ENCODE measurements at regions not wholly inside any gene's neighbourhood (a gene's known extent, or its start where the extent isn't known, plus 50 kb on each side); places are given as distances from the start of the nearest gene placed in this dataset.
A peak's percentile ranks its signal among the peaks of the same experiment; 100 is the strongest.

DNA sequence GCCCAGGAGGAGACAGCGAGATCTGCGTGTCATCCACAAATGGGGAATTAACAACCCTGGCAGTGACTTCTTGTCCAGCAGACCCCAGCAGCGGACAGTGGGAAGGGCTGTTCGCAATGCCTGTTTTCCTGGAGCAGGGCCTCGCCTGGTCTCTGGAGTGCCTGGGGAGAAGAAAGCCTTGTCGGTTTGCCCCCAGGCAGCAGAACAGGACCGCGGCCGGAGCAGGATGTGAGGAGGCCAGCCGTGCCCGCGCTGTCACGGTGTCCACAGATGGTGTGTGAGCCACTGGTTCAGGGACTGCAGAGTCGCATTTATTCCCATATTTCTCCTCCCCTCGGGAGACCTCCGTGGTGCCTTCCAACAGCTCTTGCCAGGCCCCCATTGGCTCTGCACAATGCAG lies 68.5 kb upstream of the GSE1 start:
- no peak for DNase-seq (ENCODE audit: low spot score)

DNA sequence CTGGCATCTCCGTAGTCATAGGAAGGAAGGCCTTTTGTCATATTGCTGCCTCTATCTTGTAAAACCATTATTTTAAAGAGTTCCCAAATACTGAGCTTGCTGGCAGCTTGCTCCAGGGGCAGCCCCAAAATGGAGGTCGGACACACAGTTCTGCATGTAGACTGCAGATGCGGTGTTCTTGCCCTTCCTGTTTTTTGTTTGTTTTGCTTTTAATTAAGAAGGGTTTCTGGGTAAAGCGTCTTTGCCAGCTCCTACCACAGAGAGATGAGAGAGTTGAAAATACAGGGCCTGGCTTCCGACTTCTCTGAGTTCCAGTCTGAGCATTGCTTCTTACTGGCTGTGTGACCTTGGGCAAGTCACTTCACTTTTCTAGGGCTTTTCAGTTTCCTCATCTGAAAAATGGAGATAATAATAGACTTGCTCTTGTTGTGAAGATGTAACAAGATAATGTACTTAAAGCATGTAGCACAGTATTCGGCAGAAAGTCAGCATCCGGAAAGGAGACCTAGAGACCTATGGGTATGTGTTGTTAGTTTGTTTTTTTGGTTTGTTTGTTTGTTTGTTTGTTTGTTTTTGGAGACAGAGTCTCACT lies 67.8 kb upstream of the GSE1 start:
- no peak for DNase-seq (ENCODE audit: low spot score)

DNA sequence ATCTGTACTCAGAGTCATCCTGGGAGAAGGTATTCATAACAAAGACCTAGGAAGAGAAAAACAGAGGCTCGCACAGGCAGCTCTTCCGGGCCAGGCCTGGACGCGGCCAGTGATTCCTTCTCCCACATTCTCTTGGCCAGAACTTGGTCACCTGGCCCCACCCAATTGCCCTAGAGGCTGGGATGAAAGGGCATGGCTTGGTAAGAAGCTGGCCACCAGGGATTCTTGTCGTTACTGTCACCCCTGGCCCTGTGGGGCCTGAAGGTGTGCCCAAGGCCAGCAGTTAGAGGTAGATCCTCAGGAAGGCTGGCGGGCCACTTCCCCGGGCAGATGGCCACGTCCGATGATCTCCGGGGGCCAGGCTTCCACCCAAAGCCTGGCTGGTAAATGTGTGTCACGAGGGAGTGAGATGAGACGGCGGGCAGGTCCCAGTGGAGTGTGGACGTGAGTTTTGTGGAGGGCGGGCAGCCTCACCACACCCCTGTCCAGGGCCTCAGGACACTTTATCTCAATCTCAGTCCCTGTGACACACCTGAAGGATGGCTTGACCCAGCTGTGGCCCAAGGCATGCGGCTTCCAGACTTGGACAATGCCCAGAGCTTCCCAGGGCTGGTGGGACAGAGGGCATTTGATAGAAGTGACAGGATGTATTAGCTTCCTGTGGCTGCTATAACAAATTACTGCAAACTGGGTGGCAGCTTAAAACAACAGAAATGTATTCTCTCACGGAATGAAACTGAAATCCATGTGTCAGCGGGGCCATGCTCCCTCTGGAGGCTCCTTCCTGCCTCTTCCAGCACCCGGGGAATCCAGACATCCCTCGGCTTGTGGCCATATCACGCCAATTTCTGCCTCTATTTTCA lies 66.3 kb upstream of the GSE1 start:
- no peak for DNase-seq (ENCODE audit: low spot score)

- no peak for DNase-seq (ENCODE audit: low spot score)
These were observed 64.7 kb upstream of the GSE1 start for GRCh38 chr16:85548375-85548774.

DNA sequence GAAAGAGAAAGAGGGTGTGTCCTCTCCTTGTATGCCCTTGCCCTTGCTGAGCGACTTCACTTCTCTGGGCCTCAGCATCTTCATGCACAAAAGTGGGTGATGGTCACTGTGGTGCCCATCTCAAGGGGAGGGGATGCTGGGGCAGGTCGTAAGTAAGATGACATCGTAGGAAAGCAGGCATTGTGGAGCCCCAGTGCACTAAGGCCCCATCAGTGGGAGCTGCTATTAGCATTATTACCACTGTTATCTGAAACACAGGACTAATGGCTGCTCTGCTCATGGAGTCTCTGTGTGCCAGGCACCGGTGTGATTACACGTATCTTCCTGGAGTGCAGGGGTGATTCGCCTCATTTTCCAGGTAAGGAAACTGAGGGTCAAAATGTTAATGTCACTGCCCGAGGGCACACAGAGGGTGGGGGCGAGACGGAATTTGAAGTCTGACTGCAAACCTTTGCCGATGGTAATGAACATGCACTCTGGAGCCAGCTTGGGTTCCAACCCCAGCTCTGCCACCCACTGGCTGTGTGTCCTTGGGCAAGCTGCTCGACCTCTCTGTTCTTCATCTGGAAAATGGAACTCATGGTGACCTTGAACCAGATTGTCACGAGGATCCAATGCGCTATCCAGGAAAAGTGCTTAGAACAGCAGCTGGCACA lies 63.2 kb upstream of the GSE1 start:
- no peak for DNase-seq (ENCODE audit: low spot score)

DNA sequence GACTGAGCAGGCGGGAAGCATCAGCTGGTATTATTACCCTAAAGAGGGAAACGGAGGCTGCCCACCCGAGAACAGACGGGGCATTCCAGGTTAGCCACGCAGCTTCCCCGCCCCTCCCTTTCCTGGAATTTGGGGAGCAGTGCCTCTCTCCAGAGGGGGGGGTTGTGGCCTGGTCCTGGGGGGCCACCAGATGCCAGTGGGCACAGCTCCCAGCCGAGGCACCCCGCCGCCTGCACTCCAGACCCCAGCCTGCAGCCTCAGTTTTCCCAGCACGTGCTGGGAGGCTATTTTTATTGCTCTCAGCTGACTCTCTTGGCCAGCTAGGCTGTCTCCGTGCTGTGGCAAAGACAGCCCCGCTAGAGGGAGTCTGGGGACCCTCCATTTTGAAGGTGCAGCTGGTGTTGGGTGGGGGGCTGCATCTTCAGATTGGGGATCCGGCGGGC lies 62.7 kb upstream of the GSE1 start:
- no peak for DNase-seq (ENCODE audit: low spot score)

- no peak for DNase-seq (ENCODE audit: low spot score)
These were observed 61.9 kb upstream of the GSE1 start for GRCh38 chr16:85550953-85551924.

GRCh38 chr16:85552980-85553435 lies 60.1 kb upstream of the GSE1 start:
- no peak for DNase-seq (ENCODE audit: low spot score)

DNA sequence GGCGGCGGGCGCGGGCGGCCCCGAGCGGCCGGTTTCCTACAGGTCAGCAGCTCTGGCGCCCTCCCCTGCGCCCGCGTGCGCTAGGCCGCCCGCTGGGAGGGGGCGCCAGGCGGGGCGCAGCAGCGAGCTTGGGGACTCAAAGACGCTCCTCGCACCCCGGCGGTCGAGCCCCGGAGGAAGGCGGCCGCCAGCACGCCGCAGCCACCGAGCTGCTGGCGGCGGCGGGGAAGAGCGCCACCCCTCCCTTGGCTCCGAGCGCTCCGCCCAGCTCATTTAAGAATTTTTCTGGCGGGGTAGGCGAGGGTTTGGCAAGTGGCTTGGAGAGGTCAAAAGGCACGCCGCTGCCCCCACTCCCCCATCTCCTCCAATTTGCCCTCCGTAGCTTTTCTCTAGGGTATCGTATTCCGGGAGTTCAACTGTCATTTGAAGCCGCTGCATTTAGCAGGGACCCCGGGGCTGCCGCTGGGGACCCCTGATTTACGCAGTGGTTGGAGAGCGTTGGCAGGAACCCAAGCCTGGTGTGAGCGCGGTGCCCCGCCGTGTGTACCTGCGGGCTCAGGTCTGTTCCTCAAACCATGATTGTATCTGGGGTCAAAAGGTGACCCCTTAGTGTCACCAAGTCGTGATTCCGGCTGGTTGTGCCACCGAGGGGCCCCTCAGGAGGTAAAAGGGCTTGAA lies 59.5 kb upstream of the GSE1 start:
- peak; percentile 66 for DNase-seq (ENCODE audit: low spot score)

DNA sequence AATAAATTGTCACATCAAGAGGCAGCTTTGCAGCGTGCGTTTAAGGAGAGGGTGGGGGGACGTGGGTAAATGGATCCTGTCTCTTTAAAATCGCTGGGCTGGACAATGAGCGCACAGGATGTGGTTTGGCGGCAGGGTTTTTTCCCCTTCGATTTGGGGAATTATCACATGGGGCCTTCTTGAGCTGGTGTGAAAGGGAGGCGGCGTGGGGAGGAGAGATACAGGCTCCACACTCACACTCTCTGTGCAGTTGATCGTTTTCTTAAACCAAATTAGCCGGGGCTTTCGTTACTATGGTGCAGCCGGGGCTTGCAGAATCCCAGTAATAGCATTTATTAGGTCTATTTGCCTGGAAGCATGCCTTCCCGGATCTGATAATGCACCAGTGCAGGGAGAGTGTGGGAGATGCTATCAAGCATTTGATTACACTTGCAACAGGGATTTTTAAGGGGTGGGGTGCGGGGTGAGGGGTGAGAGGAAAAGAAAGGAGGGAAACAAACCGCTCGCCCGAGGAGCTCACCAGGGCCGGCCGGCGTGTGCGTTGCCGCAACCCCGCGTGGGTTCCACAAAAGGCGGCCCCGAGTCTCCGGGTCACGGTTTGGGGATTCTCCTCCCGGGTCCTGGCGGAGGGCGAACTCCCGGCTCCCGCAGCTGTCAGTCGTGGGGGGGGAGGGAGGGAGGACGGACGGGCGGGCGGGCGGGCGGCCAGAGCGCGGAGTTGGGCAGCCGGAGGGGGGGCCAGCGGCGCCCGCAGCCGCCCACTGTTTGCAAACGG lies 58.8 kb upstream of the GSE1 start:
- peak; percentile 82 for DNase-seq (ENCODE audit: low spot score)

DNA sequence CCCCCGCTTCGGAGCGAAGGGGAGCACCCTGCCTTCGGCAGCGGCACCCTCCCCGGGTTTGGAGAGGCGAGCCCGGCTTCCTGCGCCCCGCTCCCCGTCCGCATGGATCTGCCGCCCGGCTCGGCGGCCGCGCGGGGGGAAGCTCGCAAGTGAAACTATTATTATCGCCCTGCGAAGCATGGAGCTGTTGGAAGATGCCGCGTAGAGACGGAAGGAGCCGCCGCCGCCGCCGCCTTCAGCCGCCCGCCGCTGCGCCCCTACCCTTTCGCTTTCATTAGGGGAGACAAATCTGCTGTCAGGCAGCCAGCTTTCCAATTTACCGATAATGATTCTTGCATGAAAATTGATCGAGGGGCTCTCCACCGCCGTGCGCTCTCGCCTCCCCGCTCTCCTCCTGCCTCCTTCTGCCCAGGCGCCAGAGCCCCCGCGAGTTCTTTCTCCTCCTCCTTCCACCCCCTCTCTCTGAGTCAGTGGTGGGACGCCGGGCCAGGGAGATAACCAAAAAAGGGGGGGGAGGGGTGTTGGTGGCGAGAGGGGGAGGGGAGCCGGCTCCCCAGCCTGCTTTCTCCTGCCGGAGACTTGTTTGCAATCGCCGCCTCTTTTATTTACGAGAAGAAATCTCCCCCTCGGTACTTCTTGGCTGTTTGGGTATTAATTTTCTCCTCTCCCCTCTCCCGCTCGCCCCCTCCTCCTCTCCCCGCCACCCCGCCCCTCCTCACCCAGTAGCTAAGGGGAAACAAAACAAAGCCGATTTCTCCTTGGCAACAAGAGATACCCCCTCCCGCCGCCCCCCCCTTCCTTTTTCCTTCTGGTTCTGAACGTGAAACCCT lies 58.0 kb upstream of the GSE1 start:
- peak; percentile 84 for DNase-seq (ENCODE audit: low spot score)

DNA sequence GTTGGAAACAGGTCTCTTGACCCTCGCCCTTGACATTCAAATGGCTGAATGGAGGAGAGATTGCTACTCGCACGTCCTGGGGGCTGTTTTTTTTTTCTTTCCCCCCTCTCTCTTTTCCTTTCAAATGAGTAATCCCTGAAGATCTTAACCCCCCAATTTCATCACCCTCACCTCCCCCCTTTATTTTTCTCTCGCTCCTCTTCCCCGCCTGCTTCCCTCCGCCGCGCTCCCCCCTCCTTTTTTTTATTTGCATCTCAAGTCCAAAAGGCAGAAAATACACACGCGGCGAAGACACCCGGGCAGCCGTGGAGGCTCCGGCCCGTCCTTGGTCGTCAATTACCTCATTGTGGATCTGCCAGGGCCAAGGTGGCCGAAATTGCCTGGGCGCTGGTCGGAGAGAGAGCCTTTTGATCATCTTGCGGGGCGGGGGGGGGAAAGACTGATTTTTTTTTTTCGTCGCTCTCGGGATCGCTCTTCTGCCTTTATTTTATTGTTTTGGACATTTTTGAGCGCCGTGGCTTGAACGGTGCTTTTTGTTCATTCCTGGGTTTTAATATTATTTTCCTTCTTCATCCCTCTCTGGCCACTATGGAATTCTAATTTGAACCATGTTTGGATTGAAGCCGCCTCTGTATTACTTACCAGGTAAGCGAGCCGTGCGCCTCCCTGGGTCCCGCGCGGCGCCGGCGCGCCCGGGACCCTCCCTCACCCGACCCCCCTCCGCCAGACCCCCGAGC lies 57.2 kb upstream of the GSE1 start:
- peak; percentile 57 for DNase-seq (ENCODE audit: low spot score)

DNA sequence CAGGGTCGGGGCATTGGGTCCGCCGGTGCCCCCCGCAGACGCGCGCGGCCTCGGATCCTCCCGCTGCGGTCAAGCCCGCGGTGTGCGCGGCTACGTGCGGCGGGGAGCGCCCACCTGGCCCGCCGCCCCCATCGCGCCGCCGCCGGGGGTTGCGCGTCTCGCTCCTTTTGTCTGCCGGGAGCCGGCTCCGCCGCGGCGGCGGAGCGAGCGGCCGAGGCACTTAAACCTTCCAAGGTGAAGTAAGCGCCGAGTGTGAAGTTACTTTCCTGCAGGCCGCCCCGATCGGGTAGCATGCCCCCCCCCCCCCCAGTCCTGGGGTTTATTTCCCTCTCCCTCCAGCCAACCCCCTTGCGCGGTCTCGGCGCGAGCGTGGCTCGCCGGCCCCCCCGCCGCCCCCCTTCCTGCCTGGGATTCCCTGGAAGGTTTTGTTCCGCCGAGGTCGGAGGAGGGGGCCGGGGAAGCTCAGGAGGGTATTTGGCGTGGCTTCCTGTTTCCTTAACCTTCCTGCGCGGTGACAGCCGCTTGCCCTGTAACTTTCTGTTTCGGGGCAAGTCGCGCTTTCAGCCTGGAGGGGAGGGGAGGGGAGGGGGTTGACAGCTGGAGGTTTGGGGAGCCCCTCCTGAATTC lies 56.6 kb upstream of the GSE1 start:
- DNase-seq (ENCODE audit: low spot score) = no peak

GRCh38 chr16:85557083-85557970 lies 55.8 kb upstream of the GSE1 start:
- peak; percentile 48 for DNase-seq (ENCODE audit: low spot score)

DNA sequence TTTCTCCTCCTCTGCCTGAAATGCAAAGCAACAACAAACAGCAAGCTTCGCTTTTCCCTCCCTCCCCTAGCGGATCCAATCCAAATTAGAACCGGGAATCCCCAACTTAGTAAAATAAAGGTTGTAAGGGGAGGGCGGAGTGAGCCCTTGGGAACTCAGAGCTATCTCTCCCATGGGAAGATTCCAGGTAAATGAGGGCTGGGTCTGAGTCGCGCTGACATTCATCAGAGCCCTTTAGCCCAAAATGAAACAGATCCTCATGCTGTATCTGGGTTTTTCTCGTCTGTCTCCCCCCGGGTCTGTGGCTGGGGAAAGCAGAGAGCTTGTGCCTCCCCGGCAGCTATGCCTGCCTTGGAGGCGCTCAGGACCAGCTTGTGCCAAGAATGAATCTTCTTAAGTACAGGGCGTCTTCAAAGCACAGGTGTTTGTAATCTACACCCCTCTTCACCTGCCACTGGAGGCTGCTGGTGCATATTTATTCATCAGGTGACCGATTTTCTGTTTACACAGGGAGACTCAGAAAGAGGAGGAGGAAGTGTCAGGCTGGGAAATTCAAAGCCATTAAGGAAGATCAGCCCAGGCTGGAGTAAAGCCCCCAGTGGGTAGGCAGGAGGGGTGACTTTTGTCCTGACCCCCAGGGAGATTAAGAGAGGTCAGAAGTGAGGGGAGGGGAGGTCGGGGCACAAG lies 55.0 kb upstream of the GSE1 start:
- no peak for DNase-seq (ENCODE audit: low spot score)

DNA sequence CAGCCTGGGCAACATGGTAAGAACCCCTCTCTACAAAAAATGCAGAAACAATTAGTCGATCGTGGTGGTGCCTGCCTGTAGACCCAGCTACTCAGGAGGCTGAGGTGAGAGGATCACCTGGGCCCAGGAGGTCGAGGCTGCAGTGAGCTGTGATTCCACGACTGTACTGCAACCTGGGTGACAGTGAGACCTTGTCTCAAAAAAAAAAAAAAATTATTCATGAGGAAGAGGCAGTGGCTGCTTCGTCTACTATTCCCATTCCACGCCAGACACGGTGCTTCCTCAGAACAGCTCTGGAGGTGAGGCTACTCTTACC lies 52.2 kb upstream of the GSE1 start:
- DNase-seq (ENCODE audit: low spot score) = no peak

All from hematopoietic multipotent progenitor cell treated with erythropoietin and hydrocortisone succinate and interleukin-3 and kit ligand, for 15 days (in vitro differentiated cells).